ENCODE measurements at regions not wholly inside any gene's neighbourhood (a gene's known extent, or its start where the extent isn't known, plus 50 kb on each side); places are given as distances from the start of the nearest gene placed in this dataset.
"Not testable (repeated sequence)": the region's sequence is repeated elsewhere in the genome, so short reads cannot be mapped to it uniquely, and the experiment has no call there.

DNA sequence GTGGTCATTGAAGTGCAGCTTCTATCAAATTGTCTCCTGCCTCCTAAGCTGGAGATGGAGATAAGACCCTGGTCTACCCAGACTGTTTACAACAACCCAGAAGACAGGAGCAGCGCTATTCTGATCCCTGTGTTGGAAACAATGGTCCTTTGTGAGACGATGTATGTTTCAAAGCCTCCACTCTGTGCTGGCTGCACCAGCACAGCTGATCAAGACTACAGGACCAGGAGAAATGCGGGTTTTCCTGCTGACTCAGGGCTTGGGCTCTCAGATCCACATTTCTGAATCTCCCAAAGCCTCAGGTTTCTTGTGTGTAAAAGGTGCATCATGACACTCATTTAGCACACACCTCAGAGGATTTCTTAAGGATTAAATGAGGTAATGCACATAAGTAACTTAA, 92.0 kb downstream of the POU3F3 start:
- BruUV-seq (replicated peaks): no TSS peak
- ChIA-PET CTCF (no interaction called here), POLR2A (no interaction called here)

DNA sequence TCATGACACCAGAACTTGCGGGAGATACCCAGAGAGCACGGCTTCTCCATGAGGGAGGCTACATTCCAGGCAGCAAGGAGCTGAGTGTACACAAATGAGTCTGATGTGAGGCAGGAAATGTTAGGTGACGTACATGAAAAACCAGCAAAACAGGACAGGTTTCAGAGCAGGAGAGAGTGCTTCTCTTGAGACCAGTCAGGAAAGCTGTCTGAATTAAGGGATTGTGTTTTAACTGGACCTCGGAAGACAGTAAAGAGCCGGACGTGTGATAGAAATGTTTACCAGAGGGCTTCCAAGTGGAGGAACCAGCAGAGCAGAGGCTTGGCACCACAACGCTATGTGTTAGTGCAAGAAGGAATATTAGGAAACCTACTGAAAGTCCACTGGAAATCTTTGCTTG, 90.4 kb upstream of the MRPS9 start:
- H3K36me3 Mint-ChIP-seq (ENCODE audit: insufficient read depth, unreplicated experiment); DNase-seq; H3K4me3 ChIP-seq (ENCODE audit: low read depth, low read length); CTCF ChIA-PET; H3K4me1 ChIP-seq; H3K27me3 ChIP-seq (replicated peaks; ENCODE audit: control insufficient read depth, insufficient read depth, low read length); POLR2A ChIA-PET; intact Hi-C loops (cut with micrococcal nuclease; ENCODE audit: unreplicated experiment); H3K4me3 Mint-ChIP-seq (ENCODE audit: unreplicated experiment); BruUV-seq (replicated peaks); H3K9me3 ChIP-seq; H3K9me3 Mint-ChIP-seq (ENCODE audit: unreplicated experiment); H3K4me1 Mint-ChIP-seq (ENCODE audit: low read depth, unreplicated experiment); H3K27ac Mint-ChIP-seq (ENCODE audit: unreplicated experiment); H3K36me3 ChIP-seq (ENCODE audit: control insufficient read depth, insufficient read depth, low read length): not testable (repeated sequence)
- H3K27me3 Mint-ChIP-seq (ENCODE audit: insufficient read depth, unreplicated experiment): peaks cover 11% of the 10 kb centered on the region

More for the DNA sequence above, 92.0 kb downstream of the POU3F3 start:
- no peak for DNase-seq
- Histone ChIP-seq H3K9me3 (no peaks in the 10 kb centered on the region), H3K4me3 (ENCODE audit: low read depth, low read length) (no peak overlapping the region), H3K4me1 (no peaks in the 10 kb centered on the region), H3K27me3 (replicated peaks; ENCODE audit: control insufficient read depth, insufficient read depth, low read length) (no peaks in the 10 kb centered on the region; the same call in 1 of the 2 replicates), H3K36me3 (ENCODE audit: control insufficient read depth, insufficient read depth, low read length) (no peaks in the 10 kb centered on the region)
- H3K4me3 Mint-ChIP-seq (ENCODE audit: unreplicated experiment): no peak overlapping the region
- H3K4me1 Mint-ChIP-seq (ENCODE audit: low read depth, unreplicated experiment): no peaks in the 10 kb centered on the region
- H3K9me3 Mint-ChIP-seq (ENCODE audit: unreplicated experiment): no peaks in the 10 kb centered on the region
- intact Hi-C loops (cut with micrococcal nuclease; ENCODE audit: unreplicated experiment): no loop called here
- H3K27ac Mint-ChIP-seq (ENCODE audit: unreplicated experiment): no peak overlapping the region
- TF ChIP-seq, protein P1, sequence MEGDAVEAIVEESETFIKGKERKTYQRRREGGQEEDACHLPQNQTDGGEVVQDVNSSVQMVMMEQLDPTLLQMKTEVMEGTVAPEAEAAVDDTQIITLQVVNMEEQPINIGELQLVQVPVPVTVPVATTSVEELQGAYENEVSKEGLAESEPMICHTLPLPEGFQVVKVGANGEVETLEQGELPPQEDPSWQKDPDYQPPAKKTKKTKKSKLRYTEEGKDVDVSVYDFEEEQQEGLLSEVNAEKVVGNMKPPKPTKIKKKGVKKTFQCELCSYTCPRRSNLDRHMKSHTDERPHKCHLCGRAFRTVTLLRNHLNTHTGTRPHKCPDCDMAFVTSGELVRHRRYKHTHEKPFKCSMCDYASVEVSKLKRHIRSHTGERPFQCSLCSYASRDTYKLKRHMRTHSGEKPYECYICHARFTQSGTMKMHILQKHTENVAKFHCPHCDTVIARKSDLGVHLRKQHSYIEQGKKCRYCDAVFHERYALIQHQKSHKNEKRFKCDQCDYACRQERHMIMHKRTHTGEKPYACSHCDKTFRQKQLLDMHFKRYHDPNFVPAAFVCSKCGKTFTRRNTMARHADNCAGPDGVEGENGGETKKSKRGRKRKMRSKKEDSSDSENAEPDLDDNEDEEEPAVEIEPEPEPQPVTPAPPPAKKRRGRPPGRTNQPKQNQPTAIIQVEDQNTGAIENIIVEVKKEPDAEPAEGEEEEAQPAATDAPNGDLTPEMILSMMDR (IDR thresholded peaks at IDR 0.05; ENCODE audit: insufficient read depth in 1 of 2, low read depth in 1 of 2, low read length in 1 of 2, severe bottlenecking in 1 of 2, unreplicated experiment in 1 of 2): no peak
- no peaks in the 10 kb centered on the region for H3K36me3 Mint-ChIP-seq (ENCODE audit: insufficient read depth, unreplicated experiment)
- peaks cover 14% of the 10 kb centered on the region for H3K27me3 Mint-ChIP-seq (ENCODE audit: insufficient read depth, unreplicated experiment)

DNA sequence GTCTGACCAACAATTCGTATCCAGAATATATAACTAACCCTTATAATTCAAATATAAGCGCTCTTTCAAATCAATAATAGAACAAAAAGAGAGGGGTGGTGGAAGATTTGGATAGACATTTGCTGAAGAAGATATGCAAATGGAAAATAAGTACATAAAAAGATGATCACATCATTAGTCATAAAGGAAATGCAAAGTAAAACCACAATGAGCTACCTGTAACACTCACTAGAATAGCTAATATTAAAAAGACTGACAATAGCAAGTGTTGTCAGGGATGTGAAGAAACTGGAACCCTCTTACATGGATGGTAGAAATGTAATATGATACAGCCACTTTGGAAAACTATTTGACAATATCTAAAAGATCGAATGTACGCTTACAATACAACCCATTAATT, 84.9 kb upstream of the MRPS9 start:
- POLR2A ChIA-PET: no interaction called here
- Histone ChIP-seq H3K27me3 (replicated peaks; ENCODE audit: control insufficient read depth, insufficient read depth, low read length) (no peaks in the 10 kb centered on the region), H3K36me3 (ENCODE audit: control insufficient read depth, insufficient read depth, low read length) (no peaks in the 10 kb centered on the region), H3K4me3 (ENCODE audit: low read depth, low read length) (no peak overlapping the region), H3K4me1 (no peaks in the 10 kb centered on the region), H3K9me3 (no peaks in the 10 kb centered on the region)
- no peak for DNase-seq
- Mint-ChIP-seq H3K4me1 (ENCODE audit: low read depth, unreplicated experiment) (no peaks in the 10 kb centered on the region), H3K27me3 (ENCODE audit: insufficient read depth, unreplicated experiment) (peaks cover 15% of the 10 kb centered on the region), H3K27ac (ENCODE audit: unreplicated experiment) (no peak overlapping the region), H3K4me3 (ENCODE audit: unreplicated experiment) (no peak overlapping the region), H3K9me3 (ENCODE audit: unreplicated experiment) (no peaks in the 10 kb centered on the region), H3K36me3 (ENCODE audit: insufficient read depth, unreplicated experiment) (no peaks in the 10 kb centered on the region)
- no TSS peak for BruUV-seq (replicated peaks)
- CTCF ChIA-PET: no interaction called here
- intact Hi-C loops (cut with micrococcal nuclease; ENCODE audit: unreplicated experiment): no loop called here
- TF ChIP-seq, protein P1 (IDR thresholded peaks at IDR 0.05; ENCODE audit: insufficient read depth in 1 of 2, low read depth in 1 of 2, low read length in 1 of 2, severe bottlenecking in 1 of 2, unreplicated experiment in 1 of 2): no peak

DNA sequence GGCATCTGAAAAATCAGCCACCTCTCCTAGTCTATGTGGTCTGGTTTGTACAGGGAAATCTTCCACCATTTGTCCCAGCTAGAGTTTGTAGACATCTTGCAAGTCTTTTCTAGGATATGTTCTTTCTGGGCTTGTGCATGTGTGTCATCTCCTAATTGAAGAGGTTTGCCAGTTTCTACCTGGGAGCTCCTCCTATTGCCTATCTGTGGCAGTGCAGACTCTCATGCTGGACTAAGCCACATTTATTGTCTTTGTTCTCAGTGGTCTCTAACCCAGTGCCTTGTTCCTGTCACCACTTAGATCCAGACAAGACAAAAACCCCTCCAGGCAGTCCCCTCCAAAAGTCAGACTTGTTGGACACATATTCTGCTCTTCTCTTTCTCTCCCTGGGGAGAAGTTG, 72.0 kb upstream of the MRPS9 start:
- ChIA-PET POLR2A (no interaction called here), CTCF (no interaction called here)
- TF ChIP-seq, protein P1 (IDR thresholded peaks at IDR 0.05; ENCODE audit: insufficient read depth in 1 of 2, low read depth in 1 of 2, low read length in 1 of 2, severe bottlenecking in 1 of 2, unreplicated experiment in 1 of 2): no peak
- H3K4me3 Mint-ChIP-seq (ENCODE audit: unreplicated experiment): no peak overlapping the region
- Histone ChIP-seq H3K36me3 (ENCODE audit: control insufficient read depth, insufficient read depth, low read length) (no peaks in the 10 kb centered on the region), H3K4me3 (ENCODE audit: low read depth, low read length) (no peak overlapping the region), H3K27me3 (replicated peaks; ENCODE audit: control insufficient read depth, insufficient read depth, low read length) (no peaks in the 10 kb centered on the region), H3K9me3 (no peaks in the 10 kb centered on the region), H3K4me1 (no peaks in the 10 kb centered on the region)
- no peaks in the 10 kb centered on the region for H3K36me3 Mint-ChIP-seq (ENCODE audit: insufficient read depth, unreplicated experiment)
- H3K9me3 Mint-ChIP-seq (ENCODE audit: unreplicated experiment): peaks cover 31% of the 10 kb centered on the region
- BruUV-seq (replicated peaks): no TSS peak
- intact Hi-C loops (cut with micrococcal nuclease; ENCODE audit: unreplicated experiment): no loop called here
- no peak for DNase-seq
- H3K27ac Mint-ChIP-seq (ENCODE audit: unreplicated experiment): no peak overlapping the region
- H3K4me1 Mint-ChIP-seq (ENCODE audit: low read depth, unreplicated experiment): no peaks in the 10 kb centered on the region
- peaks cover 16% of the 10 kb centered on the region for H3K27me3 Mint-ChIP-seq (ENCODE audit: insufficient read depth, unreplicated experiment)
